ENCODE measurements at regions not wholly inside any gene's neighbourhood (a gene's known extent, or its start where the extent isn't known, plus 50 kb on each side); places are given as distances from the start of the nearest gene placed in this dataset.

DNA sequence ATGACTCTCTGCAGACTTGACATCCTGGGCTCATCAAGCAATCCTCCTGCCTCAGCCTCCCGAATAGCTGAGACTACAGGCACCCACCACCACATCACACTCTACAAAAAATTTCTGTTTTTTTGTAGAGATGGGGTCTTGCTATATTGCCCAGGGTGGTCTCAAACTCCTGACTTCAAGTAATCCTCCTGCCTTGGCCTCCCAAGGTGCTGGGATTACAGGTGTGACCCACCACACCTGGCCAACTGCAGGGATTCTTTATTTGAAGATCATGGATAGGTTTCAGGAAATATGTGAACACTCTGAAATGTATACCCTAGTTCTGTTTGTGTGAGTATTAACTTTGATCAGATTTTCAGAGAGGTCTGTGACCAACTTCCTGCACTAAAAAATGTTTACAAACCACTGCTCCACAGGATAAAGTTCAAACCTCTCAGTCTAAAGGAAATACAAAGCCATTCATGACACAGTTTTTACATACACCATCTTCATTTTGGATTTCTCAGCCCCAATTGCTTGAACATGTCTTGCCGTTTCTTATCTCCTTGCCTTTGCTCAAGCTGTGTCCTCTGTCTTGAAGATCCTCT lies 252.3 kb upstream of the FGGY start:
- intact Hi-C loops (cut with micrococcal nuclease): loop anchor here (1.0 to 10.0 kb wide), 4 partner anchors 102 to 500 kb away; partner anchors contain the start of gene OMA1

DNA sequence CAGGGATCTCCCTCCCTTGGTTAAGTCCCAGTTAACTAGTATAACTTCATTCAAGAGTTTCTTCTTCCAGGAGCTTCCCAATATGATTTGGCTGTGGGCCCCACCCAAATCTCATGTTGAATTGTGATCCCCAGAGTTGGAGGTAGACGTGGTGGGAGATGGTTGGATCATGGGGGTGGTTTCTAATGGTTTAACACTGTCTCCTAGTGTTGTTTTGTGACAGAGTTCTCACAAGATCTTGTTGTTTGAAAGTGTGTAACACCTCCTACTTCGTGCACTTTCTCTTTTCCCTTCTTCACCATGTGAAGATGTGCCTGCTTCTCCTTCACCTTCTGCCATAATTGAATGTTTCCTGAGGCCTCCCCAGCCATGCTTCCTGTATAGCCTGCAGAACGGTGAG lies 251.8 kb upstream of the FGGY start:
- intact Hi-C loops (cut with micrococcal nuclease): loop anchor here (1.0 to 10.0 kb wide), 3 partner anchors 103 to 500 kb away; partner anchors contain the start of gene OMA1

DNA sequence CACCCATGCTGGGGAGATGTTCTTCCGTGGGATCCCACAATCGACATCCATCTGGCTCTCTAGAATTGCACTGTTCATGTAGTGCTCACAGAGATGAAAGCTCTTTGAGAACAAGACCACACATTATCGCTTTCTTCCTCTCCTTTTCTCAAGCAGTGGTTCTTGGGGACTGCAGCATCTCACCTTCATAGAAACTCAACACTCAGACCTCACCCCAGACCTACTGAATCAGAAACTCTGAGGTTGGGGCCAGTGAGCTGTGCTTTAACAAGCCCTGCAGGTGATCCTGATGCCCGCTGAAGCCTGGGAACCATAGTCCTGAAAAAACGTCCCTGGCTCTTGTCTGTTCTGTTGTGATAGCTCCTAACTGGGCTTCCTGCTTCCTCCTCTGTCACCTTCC lies 251.3 kb upstream of the FGGY start:
- intact Hi-C loops (cut with micrococcal nuclease): loop anchor here (1.0 to 10.0 kb wide), 16 partner anchors 17 to 652 kb away; partner anchors contain the start of genes JUN and OMA1

DNA sequence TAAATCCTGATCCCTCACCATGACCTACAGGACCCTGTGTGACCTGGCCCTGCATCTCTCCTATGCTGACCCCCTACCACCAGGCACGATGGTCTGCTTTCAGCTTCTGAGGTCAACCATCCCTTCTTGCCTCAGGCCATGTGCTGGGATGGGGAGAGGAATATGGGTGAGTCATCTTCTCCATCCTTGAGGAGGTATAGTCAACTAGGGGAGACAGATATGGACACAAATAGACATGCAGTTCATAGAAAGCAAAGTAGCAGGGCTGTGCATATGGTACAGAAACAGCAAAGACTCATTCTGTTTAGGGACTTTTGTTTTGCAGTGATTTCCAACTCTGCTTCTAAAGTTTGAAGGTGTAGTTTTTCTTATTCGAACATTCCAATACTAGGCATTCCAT lies 250.8 kb upstream of the FGGY start:
- intact Hi-C loops (cut with micrococcal nuclease): loop anchor here (1.0 to 10.0 kb wide), 15 partner anchors 17 to 651 kb away; partner anchors contain the start of genes JUN and OMA1

DNA sequence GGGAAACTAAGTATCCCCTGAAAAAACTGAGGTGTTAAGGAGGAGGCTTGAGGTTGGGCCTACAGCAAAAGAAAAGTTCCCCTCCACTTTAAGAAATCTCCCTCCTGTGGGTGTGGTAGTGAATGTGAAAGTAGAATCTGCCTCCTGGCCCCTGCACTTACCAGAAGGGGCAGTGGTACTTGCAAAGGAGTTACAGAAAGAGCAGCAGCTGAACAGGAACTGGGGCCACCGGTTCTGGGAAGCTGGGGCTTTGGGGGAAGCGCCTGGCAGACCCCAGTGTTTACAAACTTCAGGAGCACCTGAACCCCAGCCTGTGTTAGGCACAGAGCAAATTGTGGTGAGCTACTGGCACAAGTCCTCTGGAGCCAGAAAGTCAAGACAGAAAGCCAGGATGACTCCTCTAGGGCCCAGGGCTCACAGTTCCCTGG lies 250.2 kb upstream of the FGGY start:
- intact Hi-C loops (cut with micrococcal nuclease): loop anchor here (1.0 to 10.0 kb wide), 15 partner anchors 16 to 651 kb away; partner anchors contain the start of genes JUN and OMA1

DNA sequence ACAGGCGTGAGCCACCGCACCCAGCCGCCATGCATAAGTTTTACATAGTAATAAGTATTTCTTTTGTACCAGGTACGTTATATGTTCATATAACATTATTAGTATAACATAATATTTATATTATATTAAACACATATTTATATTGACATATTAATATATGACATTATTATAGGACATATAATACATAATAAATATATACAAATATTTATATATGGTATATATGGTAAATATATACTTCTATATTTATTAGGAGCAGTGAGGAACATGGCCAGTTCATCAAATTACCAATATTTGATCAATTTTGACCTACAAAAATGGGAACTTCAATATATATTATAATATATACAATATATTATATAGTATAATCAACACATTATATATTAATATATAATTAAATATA lies 245.9 kb upstream of the FGGY start:
- intact Hi-C loops (cut with micrococcal nuclease): no loop called here

DNA sequence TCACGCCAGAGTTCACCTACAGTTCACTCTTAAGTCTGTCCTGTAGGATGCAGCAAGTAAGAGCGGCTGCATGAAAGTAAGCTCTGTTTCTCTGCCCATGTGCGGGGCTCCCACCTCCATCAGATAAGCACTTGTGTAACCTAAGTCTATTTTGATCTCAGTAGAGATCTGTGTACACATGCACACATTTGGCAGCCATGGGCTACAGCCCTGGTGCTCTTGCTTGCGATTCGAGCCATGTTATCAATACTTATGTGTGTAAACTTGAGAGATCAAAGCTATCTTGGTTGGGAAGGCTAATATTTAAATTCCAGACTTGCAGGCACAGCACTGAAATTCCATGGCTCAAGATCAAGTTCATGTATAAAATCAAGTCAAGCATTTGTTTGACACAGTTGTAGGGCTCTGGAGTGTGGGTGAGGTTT lies 244.7 kb upstream of the FGGY start:
- intact Hi-C loops (cut with micrococcal nuclease): no loop called here

DNA sequence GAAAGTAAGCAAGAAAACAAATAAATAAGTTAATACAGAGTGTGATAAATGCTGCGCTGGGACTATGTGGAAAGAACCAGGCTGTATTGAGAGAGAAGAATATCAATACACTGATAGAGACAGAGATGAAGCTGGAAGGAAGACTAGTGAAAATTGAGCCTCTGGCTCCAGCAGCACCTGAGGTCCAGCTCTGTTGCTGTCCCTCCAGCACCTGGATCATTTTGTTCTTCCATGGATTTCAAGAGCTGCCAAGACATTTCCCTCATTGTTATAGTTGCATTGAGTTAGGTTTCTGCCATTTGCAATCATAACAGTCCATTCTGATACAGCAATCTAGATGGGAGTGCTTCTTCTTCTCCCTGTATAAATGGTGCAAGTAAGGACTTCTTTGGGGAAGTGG lies 242.7 kb upstream of the FGGY start:
- intact Hi-C loops (cut with micrococcal nuclease): no loop called here

DNA sequence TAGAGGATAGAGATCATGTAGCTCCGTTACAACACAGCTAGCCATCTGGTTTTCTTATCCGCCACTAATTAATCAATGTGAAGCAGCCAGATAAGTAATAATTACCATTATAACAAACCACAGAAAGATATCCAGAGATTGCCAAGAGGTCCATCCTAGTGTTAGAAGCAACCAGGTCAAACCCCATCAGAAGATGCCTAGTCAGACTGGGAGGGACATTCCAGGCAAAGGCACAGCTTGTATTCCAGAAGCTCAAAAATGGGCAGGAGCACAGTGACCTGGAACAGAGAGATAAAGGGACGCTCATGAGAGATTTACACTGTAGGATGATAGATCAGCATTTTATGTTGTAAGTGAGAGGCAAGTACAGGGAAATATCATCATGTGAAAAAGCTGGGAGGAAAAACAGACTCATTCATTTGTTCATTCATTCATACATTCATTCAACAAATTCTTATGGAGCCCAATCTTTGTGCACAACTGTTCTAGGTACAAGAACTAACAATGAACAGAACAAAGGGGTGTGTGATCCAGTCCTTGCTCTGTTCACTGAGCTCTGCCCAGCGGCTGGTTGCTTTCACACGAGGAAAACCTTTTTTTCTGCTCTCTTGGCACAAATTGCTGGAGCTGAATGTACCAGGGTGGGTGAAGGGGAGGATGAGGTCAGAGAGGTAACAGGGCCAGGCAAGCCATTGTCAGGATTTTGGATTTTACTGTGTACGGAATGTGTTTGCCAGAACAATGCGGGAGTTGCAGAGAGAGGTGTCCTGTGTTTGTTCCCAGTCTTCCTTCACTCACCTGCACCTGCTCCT lies 240.8 kb upstream of the FGGY start:
- intact Hi-C loops (cut with micrococcal nuclease): no loop called here

DNA sequence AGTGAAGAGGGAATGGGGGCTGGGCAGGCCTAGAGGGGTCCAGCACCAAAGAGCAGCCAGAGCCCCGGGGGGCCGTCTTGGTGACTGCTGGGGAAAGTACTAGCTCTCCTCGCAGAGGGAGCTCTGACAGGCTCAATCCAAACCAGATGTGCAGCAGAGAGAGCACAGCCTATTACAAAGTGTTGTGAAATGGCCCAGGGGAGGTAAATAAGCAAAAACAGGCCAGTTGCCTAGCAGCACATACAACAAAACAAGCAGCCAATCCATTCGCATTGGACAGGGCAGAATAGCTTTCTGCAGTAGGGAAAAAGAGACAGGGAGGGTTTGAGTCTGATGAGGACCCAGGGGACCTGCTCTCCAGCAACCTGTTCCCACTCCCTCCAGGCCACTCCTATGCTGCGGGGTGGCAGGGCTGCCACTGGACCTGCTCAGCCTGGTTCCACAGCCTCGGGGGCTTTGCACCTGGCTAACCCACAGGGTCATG lies 239.6 kb upstream of the FGGY start:
- intact Hi-C loops (cut with micrococcal nuclease): no loop called here

DNA sequence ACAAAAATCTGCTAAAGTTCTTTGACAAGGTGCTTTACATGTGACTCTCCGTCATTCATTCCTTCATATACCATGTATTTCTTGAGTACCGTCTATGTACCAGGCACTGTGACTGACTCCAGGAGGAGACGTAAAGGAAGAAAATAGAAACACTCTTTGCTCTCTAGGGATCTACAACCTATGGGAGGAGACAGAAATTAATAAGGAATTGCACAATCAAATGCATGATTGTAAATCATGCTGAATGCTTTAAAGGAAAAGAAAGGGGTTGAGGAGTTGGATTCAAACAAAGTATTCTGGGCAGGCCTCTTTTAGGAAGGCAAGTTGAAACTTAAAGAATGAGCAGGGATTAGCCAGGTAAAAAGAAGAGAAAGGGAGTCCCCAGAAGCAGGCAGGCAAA lies 239.1 kb upstream of the FGGY start:
- intact Hi-C loops (cut with micrococcal nuclease): no loop called here

DNA sequence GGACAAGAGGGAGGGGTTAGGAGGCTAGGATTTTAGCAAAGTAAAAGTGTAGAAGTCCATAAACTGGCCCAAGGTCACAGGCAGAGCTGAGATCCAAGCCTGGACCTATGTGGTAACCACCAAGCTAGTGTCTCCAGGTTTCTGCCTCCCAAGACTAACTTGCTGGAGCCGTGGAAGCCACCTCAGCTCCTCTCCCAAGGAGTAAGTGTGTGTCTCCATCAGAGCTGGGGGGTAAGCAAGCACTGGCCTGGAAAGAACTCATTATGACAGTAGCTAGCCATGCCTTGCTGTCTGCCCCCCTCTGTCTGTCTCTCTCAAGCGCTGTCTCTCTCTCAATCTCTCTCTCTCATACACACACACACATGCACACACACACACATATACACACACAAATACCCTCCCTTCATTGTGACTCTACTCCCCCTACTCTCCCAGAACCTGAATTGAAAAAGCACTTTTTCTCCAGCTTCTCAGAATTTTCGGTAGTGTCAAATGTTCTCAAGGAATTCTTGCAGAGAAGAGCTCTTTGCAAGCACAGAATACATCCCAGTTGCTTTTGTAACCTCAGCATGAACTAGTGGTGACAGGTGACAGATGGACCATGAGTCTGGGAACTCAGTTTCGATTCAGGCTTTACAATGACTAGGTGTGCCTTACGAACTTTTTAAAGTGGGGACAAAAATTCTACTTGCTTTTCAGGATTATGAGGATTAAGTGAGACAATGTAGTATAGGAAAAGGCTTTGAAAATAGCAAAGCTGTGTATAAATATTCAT lies 238.0 kb upstream of the FGGY start:
- intact Hi-C loops (cut with micrococcal nuclease): no loop called here

DNA sequence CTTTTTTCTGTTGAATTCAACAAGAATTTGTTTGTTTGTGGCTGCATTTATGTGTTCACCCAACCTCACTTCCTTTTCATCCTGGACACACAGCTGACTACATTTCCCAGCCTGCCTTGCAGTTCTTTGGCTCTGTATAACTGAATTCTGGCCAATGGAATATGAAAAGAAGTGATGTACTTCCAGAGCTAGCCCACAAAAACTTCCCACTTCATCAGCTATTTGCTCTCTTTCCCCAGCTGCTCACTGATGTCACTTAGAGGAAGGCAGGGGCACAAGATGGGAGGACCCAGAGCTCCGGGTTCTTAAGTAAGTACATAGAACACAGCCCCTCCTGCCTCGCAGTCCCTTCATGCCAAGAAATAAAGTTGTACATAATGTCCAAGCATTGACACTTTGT lies 235.0 kb upstream of the FGGY start:
- intact Hi-C loops (cut with micrococcal nuclease): loop anchor here (1.0 to 5.0 kb wide), 4 partner anchors 9 to 635 kb away; no protein-coding TSS in a partner anchor

DNA sequence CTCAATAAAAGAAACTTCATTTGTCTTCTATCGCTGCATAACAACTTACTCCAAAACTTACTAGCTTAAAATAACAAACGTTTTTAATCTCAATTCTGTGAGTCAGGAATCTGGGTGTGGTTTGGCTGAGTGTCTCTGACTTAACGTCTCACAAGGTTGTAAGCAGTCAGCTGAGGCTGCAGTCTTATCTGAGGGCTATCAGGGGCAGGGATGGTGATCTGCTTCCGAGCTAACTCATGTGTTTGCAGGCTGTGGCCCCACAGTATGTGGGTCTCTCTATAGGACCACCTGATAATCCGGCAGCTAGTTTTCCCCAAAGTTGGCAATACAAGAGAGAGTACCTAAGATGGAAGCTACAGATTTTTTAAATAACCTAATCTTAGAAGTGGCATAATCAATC lies 234.2 kb upstream of the FGGY start:
- intact Hi-C loops (cut with micrococcal nuclease): loop anchor here (1.0 to 5.0 kb wide), 4 partner anchors 9 to 635 kb away; no protein-coding TSS in a partner anchor

DNA sequence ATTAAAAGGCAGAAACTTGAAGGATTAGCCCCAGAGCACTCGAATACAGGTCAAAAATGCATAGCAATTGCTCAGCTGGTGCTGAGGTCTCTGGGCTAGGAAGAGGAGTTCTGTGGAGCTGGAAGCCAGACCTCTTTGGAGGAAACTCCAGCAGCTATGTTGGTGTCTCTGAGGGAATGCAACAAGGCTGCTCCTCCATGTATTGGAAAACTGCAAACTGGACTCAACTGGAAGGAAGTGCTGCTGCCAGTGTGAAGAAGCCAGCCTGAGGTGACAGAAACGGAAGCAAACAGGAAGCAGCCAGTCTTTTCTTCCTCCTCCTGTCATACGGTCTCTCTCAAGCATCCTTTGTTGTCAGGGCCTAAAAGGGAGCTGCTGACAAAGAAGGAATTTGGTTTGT lies 233.4 kb upstream of the FGGY start:
- intact Hi-C loops (cut with micrococcal nuclease): loop anchor here (2.0 to 5.0 kb wide), 3 partner anchors 17 to 634 kb away; no protein-coding TSS in a partner anchor

DNA sequence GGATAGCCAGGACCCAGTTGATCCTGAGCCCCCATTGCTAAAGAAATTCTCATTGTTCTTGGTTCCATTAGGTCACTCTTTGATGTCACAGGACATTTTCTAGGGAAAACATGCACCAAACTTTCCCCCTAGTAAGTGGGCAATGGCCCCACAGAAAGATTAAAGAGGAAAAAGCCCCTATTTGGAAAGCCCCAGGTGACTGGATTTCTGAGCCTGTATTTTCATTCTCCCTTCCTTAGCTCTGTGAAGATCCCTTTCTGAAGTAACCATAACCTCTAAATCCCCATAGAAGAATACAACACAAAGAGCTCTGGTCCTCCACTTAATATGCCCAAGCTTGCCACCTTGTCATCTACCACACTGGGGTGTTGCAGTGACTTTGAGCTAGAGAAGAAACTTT lies 232.3 kb upstream of the FGGY start:
- intact Hi-C loops (cut with micrococcal nuclease): loop anchor here (5.0 kb wide), 2 partner anchors 42 to 633 kb away; no protein-coding TSS in a partner anchor

DNA sequence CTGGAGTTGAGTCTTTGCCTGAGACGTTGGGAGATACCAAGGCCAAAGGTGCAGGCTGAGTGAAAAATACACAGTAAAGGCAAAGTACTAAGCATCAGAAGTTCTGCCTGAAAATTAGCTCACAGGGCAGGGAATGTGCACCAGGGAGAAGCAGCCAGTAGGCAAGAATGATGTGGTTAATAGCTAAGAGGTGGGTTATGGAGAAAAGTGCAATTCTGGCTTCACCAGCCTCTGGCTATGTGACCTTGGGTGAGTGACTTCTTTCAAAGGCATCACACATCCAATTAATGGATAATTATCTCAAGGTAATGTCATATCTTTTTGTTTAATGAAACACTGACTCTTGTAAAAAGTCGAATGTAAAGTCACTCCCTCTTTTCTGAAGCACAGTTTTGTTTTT lies 230.7 kb upstream of the FGGY start:
- intact Hi-C loops (cut with micrococcal nuclease): no loop called here

DNA sequence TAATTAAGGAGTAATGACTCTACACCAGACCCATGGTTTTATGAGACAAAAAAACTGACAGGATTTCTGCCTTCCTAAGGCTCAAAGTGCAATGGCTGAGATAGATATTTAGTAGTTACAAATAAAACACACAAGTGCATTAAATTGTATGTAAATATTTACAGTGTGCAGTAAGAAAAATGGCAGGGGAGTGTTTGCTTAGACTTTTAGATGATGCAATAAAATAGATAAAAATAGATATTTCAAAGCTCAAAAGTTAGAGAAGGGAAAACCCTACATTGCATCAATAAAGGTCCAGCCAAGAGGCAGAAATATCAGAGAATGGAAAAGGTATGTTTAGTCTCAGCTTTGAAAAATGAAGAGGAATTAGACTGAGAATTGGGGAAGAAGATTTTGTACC lies 226.3 kb upstream of the FGGY start:
- intact Hi-C loops (cut with micrococcal nuclease): loop anchor here (1.0 to 5.0 kb wide), 2 partner anchors 8 to 288 kb away; partner anchors contain the start of gene JUN

DNA sequence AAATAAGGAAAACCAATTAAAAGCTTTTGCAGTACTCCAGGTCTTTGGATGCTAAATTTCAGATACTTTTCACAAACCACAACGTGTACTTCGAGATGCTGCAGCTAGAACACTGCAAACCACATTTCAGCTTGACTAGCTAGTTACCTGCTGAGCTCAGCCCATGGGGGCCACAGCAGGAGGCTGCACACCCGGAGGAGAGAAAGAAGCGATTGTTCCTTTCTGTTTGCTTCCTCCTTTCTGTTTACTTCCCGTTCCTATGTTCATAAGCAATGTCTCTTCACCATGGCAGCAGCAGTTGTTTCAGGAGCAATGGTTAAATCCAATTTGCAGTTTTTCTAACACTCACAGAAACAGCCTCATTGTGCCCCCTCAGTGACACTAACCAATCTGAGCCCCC lies 225.6 kb upstream of the FGGY start:
- intact Hi-C loops (cut with micrococcal nuclease): loop anchor here (1.0 to 5.0 kb wide), 2 partner anchors 9 to 289 kb away; partner anchors contain the start of gene JUN

DNA sequence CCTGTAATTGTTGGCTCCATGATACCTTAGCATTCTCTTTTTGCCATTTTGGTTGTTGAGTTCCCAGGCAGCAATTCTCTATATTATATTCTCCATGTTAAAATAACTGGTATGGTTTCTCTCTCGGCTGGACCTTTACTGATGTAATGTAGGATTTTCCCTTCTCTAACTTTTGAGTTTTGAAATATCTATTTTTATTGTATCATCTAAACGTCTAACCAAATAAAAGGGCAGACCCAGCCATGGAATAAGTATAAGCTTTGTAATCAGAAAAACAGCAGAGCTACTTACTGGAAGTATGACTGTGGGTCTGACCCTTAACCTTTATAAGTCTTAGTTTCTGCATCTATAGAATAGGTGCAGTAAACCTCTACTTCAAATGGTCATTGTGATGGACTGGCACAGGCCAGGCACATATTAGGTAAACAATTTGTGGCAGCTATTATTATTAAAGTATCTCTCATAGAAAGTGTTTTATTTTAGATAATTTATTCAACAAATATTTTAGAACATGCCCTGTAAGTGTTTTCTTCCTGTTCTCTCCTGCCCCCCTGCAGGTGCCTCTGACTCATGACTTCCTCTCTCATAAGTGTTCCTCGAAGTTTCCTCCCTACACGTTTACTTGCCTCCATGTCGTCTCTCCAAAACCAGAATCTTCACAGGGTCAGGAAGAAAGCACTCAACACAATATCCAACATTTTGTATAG lies 224.9 kb upstream of the FGGY start:
- intact Hi-C loops (cut with micrococcal nuclease): loop anchor here (1.0 to 5.0 kb wide), 3 partner anchors 10 to 290 kb away; partner anchors contain the start of genes FGGY and JUN

Data from T-helper 1 cell treated with Interleukin-12 subunit alpha and Interleukin-12 subunit beta and Interleukin-4 antibody, amounts not matched to agents 30 ng/mL and 1 ng/mL, for 36 hours (primary cell).